AG04450 (cell line): ENCODE measurements at regions not wholly inside any gene's neighbourhood (a gene's known extent, or its start where the extent isn't known, plus 50 kb on each side); places are given as distances from the start of the nearest gene placed in this dataset.

ENCODE experiments used
- CTCF ChIA-PET: fragments of 300-600, 350-600 bp; formaldehyde crosslinking; extraction: SDS; loops from one replicate; lab custom pipeline; 2022; ENCODE audit warnings: antibody characterized with exemption, inconsistent platforms; lab: Charles Lee
- POLR2A ChIA-PET: fragments of 350-600 bp; formaldehyde crosslinking; extraction: SDS; loops from one replicate; lab custom pipeline; 2021; ENCODE audit warnings: antibody characterized with exemption, inconsistent platforms; lab: Yijun Ruan, JAX
- DNase-seq: peaks from one replicate; pipeline ENCODE4 v3.0.0-alpha.2; 2011; ENCODE audit warnings: low read depth, low spot score
- H3K27ac ChIP-seq: one replicate; pipeline ENCODE4 v1.5.1; 2012; ENCODE audit warnings: low read depth, low read length, control low read depth
- H3K27me3 ChIP-seq: one replicate; pipeline ENCODE4 v1.6.0; 2012; ENCODE audit warnings: low read length; ENCODE audit not compliant: control insufficient read depth, insufficient read depth
- H3K4me3 ChIP-seq: 2 replicates; pipeline ENCODE4 v1.5.1; 2011; ENCODE audit warnings: mild to moderate bottlenecking, low read depth, low read length, control low read depth
- H3K9me3 ChIP-seq: 2 replicates; pipeline ENCODE4 v1.5.1; 2012; ENCODE audit warnings: low read length; ENCODE audit not compliant: control insufficient read depth, insufficient read depth
- TF ChIP-seq, protein P1 (sequence below): IDR thresholded peaks from 2 replicates; pipeline ENCODE4 v1.5.1; 2011; ENCODE audit warnings: low read depth, low read length, control low read depth, inconsistent platforms

DNA sequence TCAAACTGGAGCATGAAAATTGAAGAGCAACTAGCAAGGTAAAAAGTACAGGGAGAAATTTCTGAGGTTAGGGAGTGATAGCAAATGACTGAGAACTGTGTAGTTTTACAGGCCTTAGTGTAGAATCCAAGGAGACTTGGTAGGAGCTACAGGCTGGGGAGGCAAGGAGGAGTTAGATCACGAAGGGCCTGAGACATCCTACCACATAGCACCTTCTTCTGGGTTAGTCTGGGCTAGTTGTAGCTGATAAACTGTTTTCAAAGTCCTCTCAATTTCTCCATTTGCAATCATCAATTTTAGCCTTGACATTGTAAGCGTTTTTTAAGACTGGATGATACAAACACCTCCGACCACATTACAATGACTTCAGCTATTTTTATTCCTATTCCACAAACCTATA lies 209.7 kb downstream of the TMEM200A start:
- Histone ChIP-seq H3K4me3 (no peak overlapping the region), H3K27ac (no peak overlapping the region), H3K9me3 (no peaks in the 10 kb centered on the region), H3K27me3 (no peaks in the 10 kb centered on the region)
- POLR2A ChIA-PET = no interaction called here
- DNase-seq = no peak
- CTCF ChIA-PET = interaction anchor here (1.1 kb wide), 1 partner anchor 24 kb away, joined by 3 read pairs; no protein-coding TSS in a partner anchor
- TF ChIP-seq, protein P1, sequence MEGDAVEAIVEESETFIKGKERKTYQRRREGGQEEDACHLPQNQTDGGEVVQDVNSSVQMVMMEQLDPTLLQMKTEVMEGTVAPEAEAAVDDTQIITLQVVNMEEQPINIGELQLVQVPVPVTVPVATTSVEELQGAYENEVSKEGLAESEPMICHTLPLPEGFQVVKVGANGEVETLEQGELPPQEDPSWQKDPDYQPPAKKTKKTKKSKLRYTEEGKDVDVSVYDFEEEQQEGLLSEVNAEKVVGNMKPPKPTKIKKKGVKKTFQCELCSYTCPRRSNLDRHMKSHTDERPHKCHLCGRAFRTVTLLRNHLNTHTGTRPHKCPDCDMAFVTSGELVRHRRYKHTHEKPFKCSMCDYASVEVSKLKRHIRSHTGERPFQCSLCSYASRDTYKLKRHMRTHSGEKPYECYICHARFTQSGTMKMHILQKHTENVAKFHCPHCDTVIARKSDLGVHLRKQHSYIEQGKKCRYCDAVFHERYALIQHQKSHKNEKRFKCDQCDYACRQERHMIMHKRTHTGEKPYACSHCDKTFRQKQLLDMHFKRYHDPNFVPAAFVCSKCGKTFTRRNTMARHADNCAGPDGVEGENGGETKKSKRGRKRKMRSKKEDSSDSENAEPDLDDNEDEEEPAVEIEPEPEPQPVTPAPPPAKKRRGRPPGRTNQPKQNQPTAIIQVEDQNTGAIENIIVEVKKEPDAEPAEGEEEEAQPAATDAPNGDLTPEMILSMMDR = no peak

DNA sequence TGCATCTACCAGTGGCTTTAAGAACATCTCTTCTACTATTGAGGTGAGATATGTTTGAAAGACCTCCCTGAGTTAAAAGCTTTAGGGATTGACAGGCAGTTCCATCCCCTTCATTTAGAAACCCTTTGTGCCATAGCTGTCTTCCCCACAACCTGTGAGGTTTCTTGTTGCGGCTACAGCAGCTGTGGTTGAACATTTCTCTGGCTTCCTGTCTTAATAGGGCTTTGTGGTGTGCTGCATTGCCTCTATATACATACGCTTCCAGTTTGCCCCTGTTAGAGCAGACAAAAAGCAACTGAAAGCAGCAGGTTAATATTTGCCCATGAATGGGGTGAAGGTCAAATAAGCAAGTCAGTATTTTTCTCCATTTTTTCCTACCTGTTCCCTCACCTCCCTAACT lies 210.2 kb downstream of the TMEM200A start:
- Histone ChIP-seq H3K27ac (no peak overlapping the region), H3K9me3 (no peaks in the 10 kb centered on the region), H3K27me3 (no peaks in the 10 kb centered on the region), H3K4me3 (no peak overlapping the region)
- no peak for DNase-seq
- CTCF ChIA-PET = interaction anchor here (1.1 kb wide), 1 partner anchor 25 kb away, joined by 3 read pairs; no protein-coding TSS in a partner anchor
- TF ChIP-seq, protein P1 = no peak
- POLR2A ChIA-PET = no interaction called here

DNA sequence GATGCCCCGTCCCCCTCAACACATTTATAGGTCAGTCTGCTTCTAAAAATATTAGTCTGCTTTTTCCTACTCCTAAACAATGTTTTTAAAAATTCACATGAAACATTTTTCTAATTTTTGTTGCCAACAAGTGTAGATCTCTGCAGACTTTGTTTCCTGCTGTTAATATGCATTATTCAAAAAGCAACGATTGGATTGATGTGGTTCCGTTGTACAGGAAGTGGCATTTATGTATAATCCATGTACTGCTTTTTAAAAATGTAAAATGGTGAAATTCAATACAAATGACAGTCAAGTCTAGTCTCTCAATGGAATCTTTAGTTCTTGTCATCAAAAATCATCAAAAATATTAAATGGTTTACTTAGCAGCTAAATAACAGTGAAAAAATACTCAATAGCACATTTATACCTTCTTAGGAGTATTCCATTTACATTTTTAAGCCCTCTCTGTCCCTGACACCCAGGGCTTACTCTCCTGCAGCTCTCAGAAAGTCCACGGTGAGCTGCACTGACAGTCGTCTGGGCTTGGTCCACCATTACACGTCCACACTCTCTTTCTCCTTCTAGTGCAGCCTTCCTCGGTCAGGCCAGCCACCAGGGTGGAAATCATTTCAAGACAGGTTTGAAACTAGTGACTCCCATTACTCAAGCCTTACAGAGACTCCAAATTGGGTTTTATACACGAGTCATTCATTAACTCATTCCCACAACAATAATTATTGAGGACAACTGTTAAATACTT lies 211.5 kb downstream of the TMEM200A start:
- no peak overlapping the region for H3K27ac ChIP-seq
- no peaks in the 10 kb centered on the region for H3K27me3 ChIP-seq
- TF ChIP-seq, protein P1 = no peak
- POLR2A ChIA-PET = no interaction called here
- H3K4me3 ChIP-seq = no peak overlapping the region
- H3K9me3 ChIP-seq = no peaks in the 10 kb centered on the region
- CTCF ChIA-PET = no interaction called here
- no peak for DNase-seq

DNA sequence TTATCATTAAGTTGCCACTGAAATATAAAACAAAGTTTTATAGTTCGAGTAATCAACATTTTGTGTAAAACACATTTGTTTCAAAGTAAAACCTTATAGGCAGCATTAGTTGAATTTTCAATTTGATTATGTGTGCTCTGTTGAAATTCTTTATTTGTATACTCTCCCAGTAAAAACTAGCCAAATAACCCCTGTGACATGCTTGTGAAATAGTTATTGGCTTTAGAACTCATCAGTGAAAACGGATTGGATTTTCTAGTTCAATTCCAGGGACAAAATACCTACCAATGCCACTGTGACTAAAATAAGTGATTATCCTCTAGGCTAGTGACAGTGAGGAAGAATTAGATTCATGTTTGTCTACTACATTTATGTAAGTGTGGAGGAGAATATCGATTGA lies 212.9 kb downstream of the TMEM200A start:
- TF ChIP-seq, protein P1 = no peak
- Histone ChIP-seq H3K4me3 (no peak overlapping the region), H3K27ac (no peak overlapping the region), H3K27me3 (no peaks in the 10 kb centered on the region), H3K9me3 (no peaks in the 10 kb centered on the region)
- POLR2A ChIA-PET = no interaction called here
- no peak for DNase-seq
- CTCF ChIA-PET = no interaction called here

DNA sequence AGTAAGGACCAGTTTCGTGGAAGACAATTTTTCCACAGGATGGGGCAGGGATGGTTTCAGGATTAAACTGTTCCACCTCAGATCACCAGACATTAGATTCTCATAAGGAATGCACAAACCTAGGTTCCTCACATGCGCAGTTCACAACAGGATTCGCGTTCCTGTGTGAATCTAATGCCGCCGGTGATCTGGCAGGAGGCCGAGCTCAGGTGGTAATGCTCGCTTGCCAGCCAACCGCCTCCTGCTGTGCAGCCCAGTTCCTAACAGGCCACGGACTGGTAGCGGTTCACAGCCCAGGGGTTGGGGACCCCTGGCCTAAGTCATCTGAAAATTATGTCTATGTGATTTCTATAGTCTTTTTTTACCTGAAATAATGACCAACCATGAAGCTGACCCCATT lies 217.5 kb downstream of the TMEM200A start:
- POLR2A ChIA-PET = no interaction called here
- Histone ChIP-seq H3K4me3 (no peak overlapping the region), H3K9me3 (no peaks in the 10 kb centered on the region), H3K27me3 (no peaks in the 10 kb centered on the region), H3K27ac (no peak overlapping the region)
- TF ChIP-seq, protein P1 = no peak
- DNase-seq = no peak
- CTCF ChIA-PET = no interaction called here
